Loucy (cell line): ENCODE measurements at regions not wholly inside any gene's neighbourhood (a gene's known extent, or its start where the extent isn't known, plus 50 kb on each side); places are given as distances from the start of the nearest gene placed in this dataset.

Source experiments
- CTCF ChIP-seq: fragments of 200-600 bp; sonication (generic); conservative IDR thresholded peaks from 2 replicates; pipeline ENCODE4 v1.5.1; 2014; ENCODE audit warnings: mild to moderate bottlenecking, antibody characterized with exemption, low read length
- EZH2phosphoT487 ChIP-seq: fragments of 200-600 bp; IDR thresholded peaks from 2 replicates; pipeline ENCODE4 v1.6.1; 2018; ENCODE audit warnings: antibody characterized with exemption, mild to moderate bottlenecking, moderate library complexity, borderline replicate concordance

- TF ChIP-seq CTCF, result no peak
- TF ChIP-seq EZH2phosphoT487, result no peak
These were observed 340.6 kb upstream of the KHDRBS2 start for GRCh38 chr6:62626661-62627060.
